ENCODE measurements at regions not wholly inside any gene's neighbourhood (a gene's known extent, or its start where the extent isn't known, plus 50 kb on each side); places are given as distances from the start of the nearest gene placed in this dataset.
"Not testable (repeated sequence)": the region's sequence is repeated elsewhere in the genome, so short reads cannot be mapped to it uniquely, and the experiment has no call there.

DNA sequence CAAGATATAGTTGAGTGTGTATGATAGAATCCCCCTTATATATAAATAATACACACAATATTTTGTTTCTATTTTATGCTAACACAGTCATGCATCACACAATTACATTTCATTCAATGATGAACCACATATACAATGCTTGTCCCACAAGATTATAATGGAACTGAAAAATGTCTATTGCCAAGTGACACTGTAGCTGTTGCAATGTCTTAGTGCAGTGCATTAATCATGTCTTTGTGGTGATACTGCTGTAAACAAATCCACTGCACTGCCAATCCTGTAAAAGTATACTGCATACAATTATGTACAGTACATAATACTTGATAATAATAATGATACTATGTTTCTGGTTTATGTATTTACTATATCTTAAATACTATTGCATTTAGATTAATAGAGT lies 512.1 kb upstream of the CNTN3 start:
- no peak for DNase-seq (ENCODE audit: low read depth)

DNA sequence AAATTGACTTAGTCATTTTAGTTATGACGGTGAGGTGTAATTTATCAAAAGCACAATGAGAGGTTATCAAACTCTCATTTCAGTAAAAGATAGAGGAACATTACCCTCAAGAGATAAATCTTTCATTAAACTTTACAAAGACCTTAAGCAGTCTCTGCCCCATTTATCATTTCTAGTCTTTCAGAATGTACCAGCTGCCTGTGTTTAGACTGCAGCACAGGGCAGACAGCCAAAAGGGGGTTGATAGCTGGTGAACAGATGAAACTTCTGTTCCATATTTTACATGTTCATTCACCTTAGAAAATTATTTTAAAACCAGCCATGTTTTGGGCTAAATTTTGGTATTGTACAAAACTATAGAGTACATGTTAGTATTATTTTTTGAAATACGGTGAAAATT lies 514.6 kb upstream of the CNTN3 start:
- no peak for DNase-seq (ENCODE audit: low read depth)

- DNase-seq (ENCODE audit: low read depth): no peak
Measured at GRCh38 chr3:75136100-75136897, 521.8 kb upstream of the CNTN3 start.

DNA sequence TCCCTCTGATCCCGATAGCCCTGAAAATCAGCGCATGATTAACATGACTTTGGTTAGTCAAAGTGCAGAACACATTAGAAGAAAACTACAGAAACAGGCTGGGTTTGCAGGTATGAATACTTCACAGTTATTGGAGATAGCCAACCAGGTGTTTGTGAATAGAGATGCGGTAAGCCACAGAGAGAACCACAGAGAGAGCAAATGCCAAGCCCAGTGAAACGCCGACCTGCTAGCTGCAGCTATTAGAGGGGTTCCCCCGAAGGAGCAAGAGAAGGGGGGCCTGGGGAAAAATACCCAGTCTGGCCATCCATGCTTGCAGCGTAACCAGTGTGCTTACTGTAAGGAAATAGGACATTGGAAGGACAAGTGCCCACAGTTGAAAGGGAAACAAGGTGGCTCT lies 523.9 kb upstream of the CNTN3 start:
- DNase-seq (ENCODE audit: low read depth): no peak

DNA sequence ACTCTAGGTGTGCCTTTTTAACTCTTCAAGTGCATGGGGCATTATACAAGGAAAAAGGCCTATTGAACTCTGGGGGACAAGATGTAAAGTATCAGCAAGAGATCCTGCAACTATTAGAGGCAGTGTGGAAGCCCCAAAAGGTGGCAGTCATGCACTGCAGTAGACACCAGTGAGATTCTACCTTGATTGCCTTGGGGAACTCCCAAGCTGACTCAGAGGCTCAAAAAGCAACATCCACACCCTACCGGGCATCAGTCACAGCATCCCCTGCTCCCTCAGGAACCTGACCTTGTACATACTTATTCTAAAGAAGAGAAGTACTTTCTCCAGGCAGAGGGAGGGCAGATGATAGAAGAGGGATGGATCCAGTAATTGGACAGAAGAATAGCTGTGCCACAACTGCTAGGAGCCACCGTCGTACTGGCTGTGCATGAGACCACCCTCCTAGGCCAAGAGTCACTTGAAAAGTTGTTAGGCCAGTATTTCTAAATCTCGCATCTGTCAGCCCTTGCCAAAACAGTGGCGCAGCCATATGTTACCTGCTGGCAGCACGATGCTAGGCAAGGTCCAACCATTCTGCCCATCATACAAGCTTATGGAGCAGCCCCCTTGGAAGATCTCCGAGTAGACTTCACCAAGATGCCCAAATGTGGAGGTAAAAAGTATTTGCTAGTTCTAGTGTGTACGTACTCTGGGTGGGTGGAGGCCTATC lies 523.1 kb upstream of the FRG2C start:
- no peak for DNase-seq (ENCODE audit: low read depth)

DNA sequence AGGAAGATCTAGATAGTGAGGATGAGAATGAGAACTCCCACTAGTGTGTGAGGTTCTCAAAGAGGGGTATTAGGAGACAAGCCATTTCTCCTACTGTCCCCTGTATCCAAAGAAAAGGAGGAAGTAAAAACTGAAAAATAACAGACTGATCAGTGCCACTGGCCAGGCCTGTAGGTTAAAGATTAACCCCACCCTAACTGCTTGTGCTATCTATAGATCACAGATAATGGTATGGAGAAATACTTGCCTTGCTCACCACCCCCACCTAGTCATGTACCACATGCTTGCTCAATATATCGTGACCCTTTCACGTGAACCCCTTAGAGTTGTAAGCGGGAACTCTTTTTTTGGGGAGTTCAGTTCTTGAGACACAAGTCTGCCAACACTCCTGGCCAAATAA lies 519.7 kb upstream of the FRG2C start:
- no peak for DNase-seq (ENCODE audit: low read depth)

DNA sequence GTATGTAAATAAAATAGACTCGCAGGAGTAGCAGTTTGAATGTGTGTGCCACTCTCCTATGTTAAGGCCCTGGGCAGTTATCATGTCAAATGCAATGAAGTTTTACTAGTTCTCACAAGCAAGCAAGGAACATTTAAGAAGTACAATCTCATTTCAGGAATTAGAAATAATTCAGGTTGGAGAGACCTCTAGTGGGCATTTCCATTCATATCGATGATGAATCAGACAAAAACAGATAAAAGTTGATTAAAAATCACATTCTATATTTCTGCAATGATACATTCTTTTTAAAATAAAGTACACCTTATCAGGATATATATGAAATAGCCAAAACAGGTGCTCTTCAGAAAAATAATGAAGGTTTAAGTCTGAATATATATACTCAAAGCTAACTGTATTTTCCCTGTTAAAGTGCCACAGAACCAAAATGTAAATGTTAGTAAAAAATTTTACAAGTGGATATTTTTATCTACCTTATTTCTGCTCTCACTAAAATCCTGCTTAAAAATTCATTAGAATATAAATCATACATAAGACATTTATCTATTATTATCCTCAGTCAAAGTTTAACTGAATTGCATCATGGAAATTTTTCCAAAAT lies 492.4 kb upstream of the FRG2C start:
- no peak for DNase-seq (ENCODE audit: low read depth)

- no peak for DNase-seq (ENCODE audit: low read depth)
Measured at GRCh38 chr3:75176937-75177336, 487.2 kb upstream of the FRG2C start.

DNA sequence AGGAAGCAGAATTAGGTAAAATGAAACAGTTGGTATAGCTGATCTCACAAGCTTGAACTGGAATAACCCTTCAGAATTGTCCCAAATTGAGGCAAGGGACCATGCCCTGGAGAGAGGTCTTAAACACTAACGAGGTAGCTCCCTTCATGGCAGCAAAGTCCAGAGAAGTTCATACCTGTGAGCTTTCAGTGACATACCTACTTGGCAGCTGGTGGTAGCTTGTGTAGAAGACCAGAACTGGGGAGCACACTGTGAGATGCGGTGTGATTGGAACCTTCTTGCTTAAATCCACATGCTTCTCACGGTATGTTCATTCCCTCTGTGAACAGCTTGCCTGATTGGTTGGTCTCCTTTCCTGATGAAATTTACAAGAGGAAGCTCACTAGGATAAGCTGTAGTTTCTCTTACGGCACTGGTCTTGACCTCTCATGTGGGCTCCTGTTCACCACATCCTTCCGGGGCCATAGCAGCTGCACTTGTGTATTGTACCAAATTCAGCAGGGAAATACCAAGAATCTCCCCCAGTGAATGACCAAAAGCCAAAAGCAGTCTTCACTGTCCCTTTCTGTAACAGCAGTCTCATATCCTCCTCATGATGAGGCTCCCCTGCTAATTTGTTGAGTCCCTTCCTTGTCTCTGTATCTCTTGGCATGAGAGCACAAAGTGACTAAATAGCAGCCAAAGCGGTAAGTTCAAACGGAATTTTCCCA lies 483.7 kb upstream of the FRG2C start:
- no peak for DNase-seq (ENCODE audit: low read depth)

GRCh38 chr3:75180945-75181298 lies 483.2 kb upstream of the FRG2C start:
- DNase-seq (ENCODE audit: low read depth): no peak

DNA sequence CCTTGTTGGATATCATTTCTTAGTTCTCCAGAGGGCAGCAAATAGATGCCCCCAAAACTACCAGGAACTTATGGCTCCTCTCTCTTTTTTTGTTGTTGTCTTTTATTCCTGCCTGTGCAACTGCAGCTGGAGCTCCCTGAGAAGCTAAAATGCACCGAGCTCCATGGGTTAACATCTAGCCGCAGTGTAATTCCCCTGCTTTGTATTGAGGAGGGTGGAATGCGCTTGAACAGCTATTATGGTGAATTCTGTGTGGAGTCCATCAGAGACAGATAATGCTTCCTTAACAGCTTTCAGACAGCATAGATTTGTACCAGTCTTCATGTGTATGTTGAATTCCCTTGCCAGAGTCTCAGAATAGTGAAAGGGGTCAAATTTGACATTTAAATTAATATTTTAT lies 475.2 kb upstream of the FRG2C start:
- no peak for DNase-seq (ENCODE audit: low read depth)

- DNase-seq (ENCODE audit: low read depth): peak; percentile 23
Measured at GRCh38 chr3:75192146-75192616, 471.9 kb upstream of the FRG2C start.

- DNase-seq (ENCODE audit: low read depth): no peak
Measured at GRCh38 chr3:75193797-75194196, 470.3 kb upstream of the FRG2C start.

DNA sequence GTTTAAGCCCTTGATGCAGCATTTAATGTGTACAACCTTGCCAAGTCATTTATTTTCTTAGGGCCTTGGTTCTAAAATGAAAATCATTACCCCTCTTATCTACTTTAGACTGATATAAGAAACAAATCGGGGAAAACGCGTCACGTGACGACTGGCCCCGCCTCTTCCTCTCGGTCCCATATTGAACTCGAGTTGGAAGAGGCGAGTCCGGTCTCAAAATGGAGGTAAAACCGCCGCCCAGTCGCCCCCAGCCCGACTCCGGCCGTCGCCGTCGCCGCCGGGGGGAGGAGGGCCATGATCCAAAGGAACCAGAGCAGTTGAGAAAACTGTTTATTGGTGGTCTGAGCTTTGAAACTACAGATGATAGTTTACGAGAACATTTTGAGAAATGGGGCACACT lies 449.8 kb upstream of the FRG2C start:
- DNase-seq (ENCODE audit: low read depth): not testable (repeated sequence)

- no peak for DNase-seq (ENCODE audit: low read depth)
Measured at GRCh38 chr3:75218577-75218976, 445.6 kb upstream of the FRG2C start.

DNA sequence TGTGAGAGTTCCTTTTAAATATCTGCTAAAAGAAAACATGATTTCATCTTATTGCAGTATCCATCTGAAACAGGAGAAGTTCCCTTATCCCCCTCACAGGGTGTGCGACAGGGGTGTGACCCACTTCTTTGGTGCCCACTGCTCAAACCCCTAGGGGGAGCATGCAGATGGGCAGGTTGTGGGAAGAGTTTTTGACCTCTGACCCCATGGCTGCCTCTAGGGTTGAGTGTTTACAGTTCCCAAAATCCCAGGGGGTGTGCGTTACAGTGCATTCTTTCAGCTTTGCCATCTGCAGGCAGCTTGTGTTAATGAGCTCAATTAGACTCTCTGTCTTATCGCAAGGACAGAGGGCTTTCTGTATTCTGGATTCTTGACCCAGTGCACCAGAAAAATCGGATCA lies 443.2 kb upstream of the FRG2C start:
- DNase-seq (ENCODE audit: low read depth): no peak

DNA sequence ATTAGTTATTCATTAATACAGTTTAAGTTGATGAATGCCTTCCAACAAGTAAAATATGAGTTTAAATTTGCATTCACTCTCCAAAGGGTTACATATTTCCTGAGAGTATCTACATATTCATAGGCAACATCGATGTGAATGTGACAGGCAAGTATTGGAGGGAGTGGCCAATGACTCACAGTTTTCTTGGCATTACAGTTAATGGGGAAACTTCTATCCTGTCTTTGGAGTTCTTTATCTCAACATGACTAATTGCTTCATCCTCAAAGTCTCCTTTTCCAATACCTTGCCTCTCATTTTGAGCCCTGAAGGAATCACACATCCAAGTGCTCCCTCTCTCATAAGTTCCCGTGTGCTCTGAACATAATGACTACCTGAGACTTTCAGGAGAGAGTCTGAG lies 439.7 kb upstream of the FRG2C start:
- no peak for DNase-seq (ENCODE audit: low read depth)

- no peak for DNase-seq (ENCODE audit: low read depth)
Measured at GRCh38 chr3:75232216-75232615, 431.9 kb upstream of the FRG2C start.

GRCh38 chr3:75235631-75236030 lies 428.5 kb upstream of the FRG2C start:
- DNase-seq (ENCODE audit: low read depth): no peak

DNA sequence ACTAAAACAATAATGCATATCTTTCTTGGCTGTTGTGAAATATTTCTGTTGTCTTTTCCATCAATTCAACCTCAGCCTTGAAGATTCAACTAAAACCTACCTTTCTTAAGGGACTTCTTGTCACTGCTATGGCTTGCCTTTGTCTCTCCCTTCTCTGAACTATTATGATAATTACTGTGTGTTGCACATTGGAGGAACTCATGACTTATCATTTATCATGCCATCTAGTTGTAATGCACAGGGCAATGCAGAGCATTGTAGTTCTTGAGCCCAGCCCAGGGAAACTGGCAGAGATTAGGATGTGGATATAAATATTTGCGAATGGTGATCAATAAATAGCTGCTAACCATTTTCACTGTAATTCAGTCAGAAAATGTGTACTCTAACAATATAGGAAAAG lies 427.1 kb upstream of the FRG2C start:
- no peak for DNase-seq (ENCODE audit: low read depth)

GRCh38 chr3:75237477-75237876 lies 426.7 kb upstream of the FRG2C start:
- no peak for DNase-seq (ENCODE audit: low read depth)

DNA sequence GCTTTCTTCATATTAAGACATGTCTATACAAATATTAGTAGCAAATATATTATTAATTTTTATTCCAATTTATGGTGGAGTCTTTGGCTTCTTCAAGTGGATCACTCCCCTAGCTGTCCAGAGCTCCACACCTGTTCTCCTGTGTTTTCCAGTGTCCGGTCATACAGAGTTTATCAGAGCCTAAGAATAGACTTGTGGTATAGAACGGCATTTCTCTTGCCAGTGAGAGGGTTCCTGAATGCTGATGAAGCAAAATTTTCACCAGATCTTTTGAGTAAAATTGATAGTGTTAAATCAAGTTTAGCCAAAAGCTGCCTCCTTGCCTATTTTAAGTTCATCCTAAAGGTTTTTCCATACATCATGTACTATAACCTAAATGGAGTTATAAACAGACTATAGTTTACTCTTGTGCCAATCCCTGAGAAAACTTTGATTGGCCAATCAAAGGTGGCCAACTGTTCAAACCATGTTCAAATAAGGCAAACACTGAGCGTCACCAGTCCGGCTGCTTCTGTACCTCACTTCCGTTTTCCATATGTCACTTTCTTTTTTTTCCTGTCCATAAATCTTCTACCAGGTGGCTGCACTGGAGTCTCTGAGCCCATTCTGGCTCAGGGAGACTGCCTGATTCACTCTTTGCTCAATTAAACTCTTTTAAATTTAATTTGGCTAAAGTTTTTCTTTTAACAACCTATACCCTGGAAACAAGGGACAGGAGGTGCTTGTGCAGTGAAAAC lies 422.7 kb upstream of the FRG2C start:
- not testable (repeated sequence) for DNase-seq (ENCODE audit: low read depth)

Measured in activated T-cell treated with anti-CD3 and anti-CD28 coated beads for 1 hour (primary cell).